ENCODE measurements at regions not wholly inside any gene's neighbourhood (a gene's known extent, or its start where the extent isn't known, plus 50 kb on each side); places are given as distances from the start of the nearest gene placed in this dataset.

GRCh38 chr3:34300621-34301020, 502.2 kb downstream of the PDCD6IP start:
- TF ChIP-seq CTCF (IDR thresholded peaks at IDR 0.05; ENCODE audit: extremely low read depth in 1 of 2, insufficient read depth in 1 of 2, low read depth in 1 of 2, low read length in 2 of 2), result no peak
- no peak for TF ChIP-seq MAX (IDR thresholded peaks at IDR 0.05; ENCODE audit: insufficient read depth, insufficient read length)
- TF ChIP-seq EZH2 (IDR thresholded peaks at IDR 0.05; ENCODE audit: borderline replicate concordance, low read depth, low read length, severe bottlenecking), result no peak
- TF ChIP-seq POLR2A (IDR thresholded peaks at IDR 0.05; ENCODE audit: low read depth, low read length), result no peak
- no peak for TF ChIP-seq POLR2AphosphoS5 (IDR thresholded peaks at IDR 0.05; ENCODE audit: insufficient read depth, low read depth, low read length)
- TF ChIP-seq MYC (IDR thresholded peaks at IDR 0.05; ENCODE audit: low read depth, low read length), result no peak
- TF ChIP-seq JUN (IDR thresholded peaks at IDR 0.05; ENCODE audit: borderline replicate concordance, insufficient read depth, insufficient read length, low read depth), result no peak
- TF ChIP-seq FOS (IDR thresholded peaks at IDR 0.05; ENCODE audit: borderline replicate concordance, insufficient read depth, low read length), result no peak
- no peak for TF ChIP-seq GATA2 (IDR thresholded peaks at IDR 0.05; ENCODE audit: insufficient read depth, insufficient read length, low read depth, low read length)

Data from endothelial cell of umbilical vein (primary cell).